ENCODE measurements at regions not wholly inside any gene's neighbourhood (a gene's known extent, or its start where the extent isn't known, plus 50 kb on each side); places are given as distances from the start of the nearest gene placed in this dataset.

DNA sequence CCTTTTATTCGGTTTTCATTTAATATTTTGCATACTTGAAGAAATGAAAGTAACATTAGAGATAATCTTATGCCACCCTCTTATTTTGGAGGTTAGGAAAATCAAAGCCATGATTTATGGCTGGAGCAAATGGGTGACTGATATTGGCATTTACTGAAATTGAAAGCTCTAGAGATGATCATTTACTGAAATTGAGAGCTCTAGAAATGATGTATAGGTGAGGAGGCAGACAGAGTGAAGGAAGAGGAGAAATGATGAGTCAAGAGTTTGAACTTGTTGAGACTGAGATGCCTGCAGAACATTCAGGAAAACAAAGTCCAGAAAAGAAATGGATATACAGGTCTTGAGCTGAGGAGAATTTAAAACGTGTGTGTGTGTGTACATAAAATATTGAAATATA is 217.6 kb downstream of the LTN1 start:
- H3K27ac Mint-ChIP-seq, result no peak overlapping the region
- H3K4me1 Mint-ChIP-seq, result peaks cover 8% of the 10 kb centered on the region
- H3K27me3 Mint-ChIP-seq (ENCODE audit: low read depth), result no peaks in the 10 kb centered on the region
- H3K4me3 Mint-ChIP-seq, result no peak overlapping the region
- H3K36me3 Mint-ChIP-seq (ENCODE audit: low read depth), result no peaks in the 10 kb centered on the region
- TF ChIP-seq, protein P1, sequence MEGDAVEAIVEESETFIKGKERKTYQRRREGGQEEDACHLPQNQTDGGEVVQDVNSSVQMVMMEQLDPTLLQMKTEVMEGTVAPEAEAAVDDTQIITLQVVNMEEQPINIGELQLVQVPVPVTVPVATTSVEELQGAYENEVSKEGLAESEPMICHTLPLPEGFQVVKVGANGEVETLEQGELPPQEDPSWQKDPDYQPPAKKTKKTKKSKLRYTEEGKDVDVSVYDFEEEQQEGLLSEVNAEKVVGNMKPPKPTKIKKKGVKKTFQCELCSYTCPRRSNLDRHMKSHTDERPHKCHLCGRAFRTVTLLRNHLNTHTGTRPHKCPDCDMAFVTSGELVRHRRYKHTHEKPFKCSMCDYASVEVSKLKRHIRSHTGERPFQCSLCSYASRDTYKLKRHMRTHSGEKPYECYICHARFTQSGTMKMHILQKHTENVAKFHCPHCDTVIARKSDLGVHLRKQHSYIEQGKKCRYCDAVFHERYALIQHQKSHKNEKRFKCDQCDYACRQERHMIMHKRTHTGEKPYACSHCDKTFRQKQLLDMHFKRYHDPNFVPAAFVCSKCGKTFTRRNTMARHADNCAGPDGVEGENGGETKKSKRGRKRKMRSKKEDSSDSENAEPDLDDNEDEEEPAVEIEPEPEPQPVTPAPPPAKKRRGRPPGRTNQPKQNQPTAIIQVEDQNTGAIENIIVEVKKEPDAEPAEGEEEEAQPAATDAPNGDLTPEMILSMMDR (IDR thresholded peaks at IDR 0.05; ENCODE audit: unreplicated experiment in 3 of 3), result no peak
- H3K9me3 Mint-ChIP-seq, result peaks cover 3% of the 10 kb centered on the region

DNA sequence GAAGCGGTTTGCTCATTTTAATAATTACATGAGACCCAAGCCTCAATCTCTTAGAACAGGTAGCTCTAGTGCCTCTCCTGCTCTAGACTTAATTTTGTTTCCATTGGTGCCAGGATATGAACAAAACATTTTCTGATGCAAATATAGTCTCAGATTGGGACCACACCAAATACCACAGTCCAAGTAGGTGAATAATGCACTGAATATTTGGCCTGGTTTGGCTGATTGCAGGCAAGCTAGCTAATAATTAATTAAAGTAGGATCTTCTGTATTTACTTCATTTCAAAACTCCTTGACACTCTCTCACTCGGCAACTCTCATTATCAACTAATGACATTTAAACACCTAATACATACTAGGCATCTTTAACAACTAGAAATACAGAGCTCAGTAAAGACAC is 219.6 kb downstream of the LTN1 start:
- TF ChIP-seq, protein P1 (IDR thresholded peaks at IDR 0.05; ENCODE audit: unreplicated experiment in 3 of 3), result no peak
- no peaks in the 10 kb centered on the region for H3K36me3 Mint-ChIP-seq (ENCODE audit: low read depth)
- peaks cover 3% of the 10 kb centered on the region for H3K9me3 Mint-ChIP-seq

DNA sequence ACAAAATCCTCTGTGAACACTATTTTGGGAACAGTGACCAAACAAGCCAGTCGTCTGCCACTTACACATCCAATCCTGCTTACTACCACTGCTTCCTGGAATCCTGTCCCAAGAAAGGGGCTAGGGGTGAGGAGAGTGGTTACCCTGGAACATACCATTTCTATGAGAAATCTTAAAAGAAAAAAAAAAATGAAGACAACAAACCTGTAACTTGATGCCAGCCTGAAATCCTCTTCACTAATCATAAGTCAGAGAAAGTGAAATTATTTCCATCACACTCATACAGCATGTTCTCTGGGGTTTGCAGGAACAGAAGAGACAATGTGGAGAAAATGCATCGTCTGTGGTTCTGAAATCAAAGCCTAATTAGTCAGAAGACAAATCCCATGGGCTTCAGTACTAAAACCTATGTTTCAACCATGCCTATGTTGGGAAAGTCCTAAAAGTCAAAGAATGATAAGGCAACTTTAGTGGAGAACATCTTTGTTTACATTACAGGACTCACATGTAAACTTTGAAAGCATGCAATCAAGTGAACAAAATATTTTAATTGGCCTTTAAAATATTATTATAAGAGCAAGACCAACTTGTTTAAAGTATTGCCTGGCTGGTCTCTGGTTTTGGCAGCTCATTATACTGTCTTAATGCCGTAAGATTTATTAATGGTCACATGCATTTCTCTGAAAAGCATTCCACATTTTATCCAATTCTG is 220.7 kb downstream of the LTN1 start:
- Mint-ChIP-seq H3K9me3 (peaks cover 5% of the 10 kb centered on the region), H3K4me3 (no peak overlapping the region), H3K36me3 (ENCODE audit: low read depth) (no peaks in the 10 kb centered on the region), H3K27me3 (ENCODE audit: low read depth) (no peaks in the 10 kb centered on the region), H3K27ac (peak overlapping the region; percentile 47 to 79 (median 69)), H3K4me1 (peaks cover 8% of the 10 kb centered on the region)
- TF ChIP-seq, protein P1 (IDR thresholded peaks at IDR 0.05; ENCODE audit: unreplicated experiment in 3 of 3), result no peak

More for the DNA sequence above, 219.6 kb downstream of the LTN1 start:
- Mint-ChIP-seq H3K27me3 (ENCODE audit: low read depth) (no peaks in the 10 kb centered on the region), H3K4me3 (no peak overlapping the region), H3K4me1 (peaks cover 8% of the 10 kb centered on the region), H3K27ac (no peak overlapping the region)

DNA sequence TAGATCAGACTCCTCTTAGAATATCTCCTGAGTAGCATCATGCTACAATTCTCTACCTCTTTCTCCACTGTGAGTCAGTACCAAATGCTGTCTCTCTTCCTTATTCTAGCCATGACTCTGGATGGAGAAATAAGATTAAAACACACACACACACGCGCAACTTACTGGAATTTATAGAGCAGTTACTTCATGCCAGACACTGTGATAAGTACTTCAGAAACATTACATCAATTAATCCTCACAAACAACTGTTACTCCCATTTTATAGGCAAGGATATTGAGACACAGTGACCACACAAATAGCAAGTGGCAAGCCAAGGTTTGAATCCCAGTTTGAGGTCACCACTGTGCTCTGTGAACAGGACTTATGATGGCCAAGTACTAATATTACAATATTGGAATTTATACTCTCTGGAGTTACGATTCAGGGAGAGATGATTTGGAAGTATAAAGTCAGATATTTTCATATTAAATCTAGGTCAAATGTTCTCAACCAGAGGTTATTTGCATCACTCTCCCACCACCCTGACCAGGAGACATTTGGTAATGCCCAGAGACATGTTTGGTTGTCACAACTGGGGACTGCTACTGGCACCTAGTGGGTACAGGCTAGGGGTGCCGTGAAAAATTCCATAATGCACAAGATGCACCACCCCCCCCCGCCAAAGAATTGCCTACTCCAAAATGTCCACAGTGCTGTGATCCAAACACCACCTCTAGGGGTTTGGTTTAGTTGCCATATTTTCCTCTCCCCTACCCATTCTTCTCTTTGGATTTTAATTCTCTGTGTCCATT is 221.6 kb downstream of the LTN1 start:
- no peaks in the 10 kb centered on the region for H3K27me3 Mint-ChIP-seq (ENCODE audit: low read depth)
- H3K27ac Mint-ChIP-seq, result peak overlapping the region in 2 of 3 experiments; percentile 47 to 79
- no peaks in the 10 kb centered on the region for H3K36me3 Mint-ChIP-seq (ENCODE audit: low read depth)
- H3K9me3 Mint-ChIP-seq, result peaks cover 13% of the 10 kb centered on the region
- H3K4me3 Mint-ChIP-seq, result no peak overlapping the region
- H3K4me1 Mint-ChIP-seq, result peaks cover 8% of the 10 kb centered on the region
- TF ChIP-seq, protein P1 (IDR thresholded peaks at IDR 0.05; ENCODE audit: unreplicated experiment in 3 of 3), result no peak

DNA sequence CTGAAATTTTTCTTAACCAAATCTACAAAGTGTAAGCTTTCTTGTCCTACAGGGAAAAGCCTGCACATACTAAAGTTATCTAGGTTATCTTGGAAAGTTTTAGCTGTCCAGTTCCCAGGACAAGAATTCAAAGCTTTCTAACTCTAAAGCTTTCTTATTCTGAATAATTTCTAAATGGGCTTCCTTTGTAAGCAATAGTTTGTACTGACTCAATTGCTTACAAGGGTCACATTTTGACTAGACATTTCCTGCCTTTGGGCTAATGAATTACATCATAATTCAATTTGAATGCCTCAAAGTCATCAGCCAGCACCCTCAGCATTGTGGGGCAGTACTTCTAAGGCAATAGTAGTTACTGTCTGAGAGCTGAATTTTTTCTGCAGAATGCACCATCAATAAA is 223.0 kb downstream of the LTN1 start:
- Mint-ChIP-seq H3K9me3 (peaks cover 17% of the 10 kb centered on the region), H3K4me1 (peaks cover 8% of the 10 kb centered on the region), H3K27me3 (ENCODE audit: low read depth) (no peaks in the 10 kb centered on the region), H3K4me3 (no peak overlapping the region), H3K27ac (no peak overlapping the region), H3K36me3 (ENCODE audit: low read depth) (no peaks in the 10 kb centered on the region)
- TF ChIP-seq, protein P1 (IDR thresholded peaks at IDR 0.05; ENCODE audit: unreplicated experiment in 3 of 3), result no peak

Data from nephron (organoid).